Uterus (tissue), 3 donors: ENCODE measurements at regions not wholly inside any gene's neighbourhood (a gene's known extent, or its start where the extent isn't known, plus 50 kb on each side); places are given as distances from the start of the nearest gene placed in this dataset.

ENCODE experiments used
- DNase-seq, 2 donors: peaks; one replicate each; pipeline ENCODE4 v3.0.0-alpha.2; 2019 to 2020
- H3K27ac ChIP-seq, 2 donors: fragments of 200-600 bp; sonication (generic); 1 replicate in 1 of 2; 2 replicates in 1 of 2; pipeline ENCODE4 v1.5.1; 2016 to 2018
- H3K27me3 ChIP-seq, 2 donors: fragments of 200-600 bp; sonication (generic); one replicate each; pipeline ENCODE4 v1.5.1; 2018 to 2019; ENCODE audit warnings: control low read depth in 1 of 2
- H3K36me3 ChIP-seq, 2 donors: fragments of 200-600 bp; sonication (generic); one replicate each; pipeline ENCODE4 v1.5.1; 2019; ENCODE audit warnings: control low read depth in 1 of 2
- H3K4me1 ChIP-seq, 2 donors: fragments of 200-600 bp; sonication (generic); one replicate each; pipeline ENCODE4 v1.5.1; 2018 to 2019; ENCODE audit warnings: control low read depth in 1 of 2
- H3K4me3 ChIP-seq, 2 donors: fragments of 200-600 bp; sonication (generic); 1 replicate in 1 of 2; 2 replicates in 1 of 2; pipeline ENCODE4 v1.5.1; 2018 to 2019; ENCODE audit warnings: mild to moderate bottlenecking in 1 of 2
- H3K9me3 ChIP-seq, 2 donors: fragments of 200-600 bp; sonication (generic); one replicate each; pipeline ENCODE4 v1.5.1; 2019; ENCODE audit warnings: control low read depth in 1 of 2
- POLR2A ChIP-seq, 2 donors: fragments of 450-650 bp; IDR thresholded peaks; one replicate each; pipeline ENCODE4 v1.6.1; 2016; ENCODE audit warnings: antibody characterized with exemption in 2 of 2, mild to moderate bottlenecking in 1 of 2, moderate library complexity in 1 of 2
- intact Hi-C: fragments of 100-400 bp; cut with DNase I; formaldehyde crosslinking; loops from one replicate; pipeline ENCODE4 v1.15.1; 2023; ENCODE audit warnings: low total_unique reads
- TF ChIP-seq, protein P1 (sequence below), 4 experiments: fragments of 200-600 bp in 2 of 4; fragments of 450-650 bp in 2 of 4; sonication (generic) in 2 of 4; IDR thresholded peaks; one replicate each; pipeline ENCODE4 v1.5.1; 2016 to 2019; ENCODE audit warnings: antibody characterized with exemption in 4 of 4, mild to moderate bottlenecking in 2 of 4, moderate library complexity in 1 of 4
- donor health status: DM: yes; HTN: yes; CAD: no.

DNA sequence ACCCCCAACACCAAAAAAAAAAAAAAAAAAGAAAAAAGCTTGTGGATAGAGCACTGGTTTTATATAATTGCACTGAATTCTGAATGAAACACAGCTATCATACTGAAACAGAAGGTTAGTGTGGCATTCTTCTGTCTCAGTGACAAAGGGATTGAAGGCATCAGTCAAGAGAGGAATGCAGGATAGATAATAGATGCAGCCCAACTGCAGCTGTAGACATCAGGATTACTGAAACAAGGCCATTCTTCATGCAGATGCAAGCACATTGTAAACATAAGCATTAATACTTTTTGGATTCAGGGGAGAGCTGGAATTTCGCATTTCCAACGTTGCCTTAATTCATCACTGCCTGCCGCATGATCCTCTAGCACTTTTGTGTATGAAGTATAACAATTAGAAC lies 897.4 kb upstream of the KLHL29 start:
- TF ChIP-seq, protein P1, sequence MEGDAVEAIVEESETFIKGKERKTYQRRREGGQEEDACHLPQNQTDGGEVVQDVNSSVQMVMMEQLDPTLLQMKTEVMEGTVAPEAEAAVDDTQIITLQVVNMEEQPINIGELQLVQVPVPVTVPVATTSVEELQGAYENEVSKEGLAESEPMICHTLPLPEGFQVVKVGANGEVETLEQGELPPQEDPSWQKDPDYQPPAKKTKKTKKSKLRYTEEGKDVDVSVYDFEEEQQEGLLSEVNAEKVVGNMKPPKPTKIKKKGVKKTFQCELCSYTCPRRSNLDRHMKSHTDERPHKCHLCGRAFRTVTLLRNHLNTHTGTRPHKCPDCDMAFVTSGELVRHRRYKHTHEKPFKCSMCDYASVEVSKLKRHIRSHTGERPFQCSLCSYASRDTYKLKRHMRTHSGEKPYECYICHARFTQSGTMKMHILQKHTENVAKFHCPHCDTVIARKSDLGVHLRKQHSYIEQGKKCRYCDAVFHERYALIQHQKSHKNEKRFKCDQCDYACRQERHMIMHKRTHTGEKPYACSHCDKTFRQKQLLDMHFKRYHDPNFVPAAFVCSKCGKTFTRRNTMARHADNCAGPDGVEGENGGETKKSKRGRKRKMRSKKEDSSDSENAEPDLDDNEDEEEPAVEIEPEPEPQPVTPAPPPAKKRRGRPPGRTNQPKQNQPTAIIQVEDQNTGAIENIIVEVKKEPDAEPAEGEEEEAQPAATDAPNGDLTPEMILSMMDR (IDR thresholded peaks at IDR 0.05): no peak
- TF ChIP-seq POLR2A (IDR thresholded peaks at IDR 0.05): no peak
- no peaks in the 10 kb centered on the region for H3K4me1 ChIP-seq
- DNase-seq: no peak
- intact Hi-C loops: no loop called here
- no peak overlapping the region for H3K27ac ChIP-seq
- no peak overlapping the region for H3K4me3 ChIP-seq
- no peaks in the 10 kb centered on the region for H3K27me3 ChIP-seq
- no peaks in the 10 kb centered on the region for H3K9me3 ChIP-seq
- H3K36me3 ChIP-seq: no peaks in the 10 kb centered on the region

DNA sequence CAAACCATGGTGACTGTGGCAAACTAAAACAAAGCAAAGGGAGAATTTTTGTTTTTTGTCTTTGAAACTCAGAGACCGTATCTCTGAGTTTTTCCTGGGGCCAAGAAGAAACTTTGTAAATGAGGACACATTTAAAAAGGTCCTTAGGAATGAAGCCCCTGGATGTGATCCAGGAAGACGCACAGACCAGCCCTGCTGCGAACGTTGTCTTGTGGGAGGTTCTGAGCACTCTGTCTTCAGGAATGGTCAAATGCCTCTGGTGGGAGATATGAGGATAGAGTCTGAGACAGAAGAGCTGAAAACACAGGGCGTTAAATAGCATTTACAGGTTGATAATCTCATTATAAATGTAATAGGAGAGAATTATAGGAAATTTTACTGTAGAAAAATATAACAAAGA lies 893.5 kb upstream of the KLHL29 start:
- Histone ChIP-seq H3K36me3 (no peaks in the 10 kb centered on the region), H3K27me3 (no peaks in the 10 kb centered on the region), H3K4me3 (no peak overlapping the region), H3K9me3 (no peaks in the 10 kb centered on the region), H3K27ac (no peak overlapping the region), H3K4me1 (no peaks in the 10 kb centered on the region)
- DNase-seq: no peak
- no peak for TF ChIP-seq POLR2A (IDR thresholded peaks at IDR 0.05)
- TF ChIP-seq, protein P1 (IDR thresholded peaks at IDR 0.05): no peak
- intact Hi-C loops: no loop called here

DNA sequence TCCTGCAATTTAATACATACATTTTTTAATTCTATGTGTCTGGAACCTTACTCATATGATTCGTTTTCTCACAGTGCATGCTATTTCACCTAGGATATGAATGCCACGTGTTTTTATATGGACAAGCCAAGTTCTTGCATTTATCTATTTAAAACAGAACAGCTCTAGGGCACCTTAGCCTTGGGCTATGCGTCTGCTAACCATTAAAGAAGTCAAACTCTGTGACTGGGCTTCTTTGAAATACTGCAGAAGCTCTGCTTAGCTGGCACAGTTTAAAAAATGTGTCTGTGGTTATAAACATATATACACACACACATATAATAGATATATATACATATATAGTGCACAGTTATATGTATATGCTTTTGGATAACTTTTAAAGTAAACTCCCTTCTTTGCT lies 890.8 kb upstream of the KLHL29 start:
- Histone ChIP-seq H3K36me3 (no peaks in the 10 kb centered on the region), H3K9me3 (no peaks in the 10 kb centered on the region), H3K4me3 (no peak overlapping the region), H3K27ac (no peak overlapping the region), H3K4me1 (no peaks in the 10 kb centered on the region), H3K27me3 (no peaks in the 10 kb centered on the region)
- TF ChIP-seq POLR2A (IDR thresholded peaks at IDR 0.05): no peak
- TF ChIP-seq, protein P1 (IDR thresholded peaks at IDR 0.05): no peak
- intact Hi-C loops: no loop called here
- DNase-seq: no peak

DNA sequence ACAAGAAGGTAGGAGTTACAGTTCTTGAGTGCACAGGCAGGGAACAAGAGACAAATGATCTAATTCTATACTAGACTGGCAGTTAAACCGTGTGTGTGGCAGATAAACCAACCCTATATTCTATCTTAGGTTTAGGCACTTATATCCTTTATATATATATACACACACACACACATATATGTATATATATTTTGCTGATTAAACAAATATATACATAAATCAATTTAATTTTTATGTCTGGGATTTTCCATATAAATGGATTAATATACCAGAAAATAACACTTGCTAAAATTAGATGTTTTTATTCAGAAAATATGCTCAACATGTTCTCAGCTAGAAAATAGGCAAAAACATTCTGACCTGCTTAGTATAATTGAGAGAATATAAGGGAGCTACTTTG lies 887.9 kb upstream of the KLHL29 start:
- H3K27ac ChIP-seq: no peak overlapping the region
- H3K4me1 ChIP-seq: peaks cover 0 to 5% of the 10 kb centered on the region in 2 donors
- no peak for DNase-seq
- no peak for TF ChIP-seq POLR2A (IDR thresholded peaks at IDR 0.05)
- TF ChIP-seq, protein P1 (IDR thresholded peaks at IDR 0.05): no peak
- H3K27me3 ChIP-seq: no peaks in the 10 kb centered on the region
- H3K9me3 ChIP-seq: no peaks in the 10 kb centered on the region
- intact Hi-C loops: no loop called here
- no peak overlapping the region for H3K4me3 ChIP-seq
- H3K36me3 ChIP-seq: no peaks in the 10 kb centered on the region

DNA sequence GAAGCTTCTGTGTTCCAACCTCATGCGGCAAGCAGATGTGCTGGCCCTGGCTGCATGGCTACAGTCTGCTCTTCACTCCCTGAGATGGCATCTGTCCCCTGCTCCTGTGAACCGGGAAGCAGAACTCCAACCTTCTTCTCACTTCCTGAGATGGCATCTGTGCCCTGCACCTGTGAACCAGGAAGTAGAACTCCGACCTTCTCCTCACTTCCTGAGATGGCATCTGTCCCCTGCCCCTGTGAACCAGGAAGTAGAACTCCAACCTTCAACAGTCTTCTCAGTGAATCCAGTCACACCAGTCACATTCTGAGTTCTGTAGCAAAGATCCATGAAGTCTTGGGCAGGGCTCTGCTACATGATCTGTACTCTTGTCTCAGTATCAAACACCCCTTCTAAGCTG lies 887.2 kb upstream of the KLHL29 start:
- Histone ChIP-seq H3K27ac (no peak overlapping the region), H3K4me1 (peaks cover 0 to 5% of the 10 kb centered on the region in 2 donors), H3K36me3 (no peaks in the 10 kb centered on the region), H3K27me3 (no peaks in the 10 kb centered on the region), H3K9me3 (no peaks in the 10 kb centered on the region), H3K4me3 (no peak overlapping the region)
- TF ChIP-seq POLR2A (IDR thresholded peaks at IDR 0.05): no peak
- TF ChIP-seq, protein P1 (IDR thresholded peaks at IDR 0.05): no peak
- no peak for DNase-seq
- intact Hi-C loops: no loop called here
